GM19452 (cell line): ENCODE measurements at regions not wholly inside any gene's neighbourhood (a gene's known extent, or its start where the extent isn't known, plus 50 kb on each side); places are given as distances from the start of the nearest gene placed in this dataset.
"Not testable (repeated sequence)": the region's sequence is repeated elsewhere in the genome, so short reads cannot be mapped to it uniquely, and the experiment has no call there.

Source experiments
- ATAC-seq: cut with Tn5 transposase; IDR thresholded peaks from one replicate; pipeline ENCODE4 v1.9.1; 2021; ENCODE audit not compliant: unreplicated experiment

DNA sequence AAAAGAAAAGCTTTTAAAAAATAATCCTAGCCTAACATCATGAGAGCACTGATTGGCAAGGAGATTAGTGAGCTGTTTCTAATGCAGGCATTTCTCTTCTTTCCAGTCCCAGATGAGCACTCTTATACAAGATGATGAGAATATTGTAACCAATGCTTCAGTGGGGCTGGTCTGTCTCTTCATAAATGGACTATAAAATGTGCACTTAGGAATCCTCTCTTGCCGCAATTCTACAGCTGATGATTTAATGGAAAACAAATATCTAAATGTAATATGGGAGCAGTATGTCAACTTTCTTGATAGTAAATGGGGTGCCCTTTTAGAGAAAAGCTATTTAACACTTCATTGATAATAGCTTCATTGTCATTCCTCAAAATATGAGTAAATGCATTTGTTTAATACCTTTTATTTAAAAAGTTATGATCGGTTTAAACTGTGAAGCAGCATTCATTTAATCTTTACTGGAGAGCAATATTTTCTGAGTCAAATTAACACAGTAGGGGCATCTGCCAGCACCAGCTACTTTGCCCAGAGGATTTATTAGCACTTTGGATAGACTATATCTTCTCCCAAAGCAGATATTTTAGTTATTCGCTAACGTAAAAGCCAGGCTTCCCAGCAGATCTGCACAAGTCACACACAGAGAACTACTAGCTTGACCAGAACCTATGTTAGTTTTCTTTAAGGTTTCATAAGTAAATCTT is 985.9 kb downstream of the DIPK2A start:
- ATAC-seq = no peak

DNA sequence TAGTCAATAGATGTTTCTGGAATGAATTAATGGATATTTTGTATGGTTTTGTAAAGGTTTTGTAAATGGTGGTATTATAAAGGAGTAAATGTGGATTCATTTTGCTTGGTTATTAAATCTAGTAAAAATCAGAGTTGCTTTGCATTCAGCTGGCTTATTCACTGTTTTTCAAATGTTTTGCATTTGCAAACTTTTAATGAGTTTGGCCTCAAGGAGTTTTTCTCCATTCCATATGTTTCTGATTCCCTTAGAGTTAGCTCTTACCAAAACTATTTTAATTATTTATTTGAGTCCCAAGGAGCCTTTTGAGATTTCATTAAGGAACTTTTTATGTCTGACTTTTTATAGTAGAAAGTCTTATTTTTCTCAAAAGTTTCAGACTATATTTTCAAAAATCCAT is 992.2 kb downstream of the DIPK2A start:
- no peak for ATAC-seq

DNA sequence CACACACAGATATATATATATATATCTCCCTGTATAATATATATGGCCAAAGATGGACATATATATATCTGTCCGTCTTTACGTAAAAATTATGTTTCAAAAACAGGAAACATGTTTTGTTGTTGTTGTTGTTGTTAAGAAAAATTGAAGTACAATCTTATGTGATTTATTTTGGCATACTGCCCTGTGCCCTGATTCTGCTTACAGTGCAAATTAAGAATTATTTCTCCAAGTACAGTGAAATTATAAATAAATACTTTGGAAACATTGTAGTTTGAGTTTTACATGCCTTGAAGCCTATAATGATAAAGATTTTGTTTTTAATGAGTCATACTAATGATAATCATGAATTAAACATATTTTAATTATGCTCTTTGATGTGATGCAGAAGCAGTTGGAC is 994.9 kb downstream of the DIPK2A start:
- no peak for ATAC-seq

DNA sequence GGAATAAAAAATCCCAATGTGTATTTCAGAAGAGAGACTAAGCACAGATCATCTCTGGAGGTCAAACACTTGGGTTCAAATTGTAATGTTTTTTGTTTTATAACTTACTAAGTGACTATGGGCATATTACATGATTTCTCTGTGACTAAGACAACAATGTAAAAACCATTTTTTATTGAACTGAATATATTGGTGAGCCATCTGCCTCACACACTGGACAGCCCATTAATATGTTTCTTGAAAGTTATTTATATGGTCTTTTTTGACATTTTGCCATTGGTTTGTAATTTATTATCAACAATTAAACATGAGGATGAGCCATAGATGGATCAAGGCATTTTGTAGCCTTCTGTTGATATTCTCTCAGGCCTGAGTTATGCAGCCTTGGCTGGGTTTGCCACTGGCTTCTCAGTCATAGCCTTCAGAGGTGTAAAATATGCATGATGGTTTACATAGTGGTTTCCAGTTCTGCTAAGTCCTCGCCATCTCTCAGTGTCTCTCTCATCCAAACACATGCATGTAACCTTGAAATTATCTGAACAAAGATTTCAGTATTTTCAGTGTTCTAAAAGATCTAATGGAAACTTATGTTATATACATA is 997.2 kb downstream of the DIPK2A start:
- no peak for ATAC-seq

DNA sequence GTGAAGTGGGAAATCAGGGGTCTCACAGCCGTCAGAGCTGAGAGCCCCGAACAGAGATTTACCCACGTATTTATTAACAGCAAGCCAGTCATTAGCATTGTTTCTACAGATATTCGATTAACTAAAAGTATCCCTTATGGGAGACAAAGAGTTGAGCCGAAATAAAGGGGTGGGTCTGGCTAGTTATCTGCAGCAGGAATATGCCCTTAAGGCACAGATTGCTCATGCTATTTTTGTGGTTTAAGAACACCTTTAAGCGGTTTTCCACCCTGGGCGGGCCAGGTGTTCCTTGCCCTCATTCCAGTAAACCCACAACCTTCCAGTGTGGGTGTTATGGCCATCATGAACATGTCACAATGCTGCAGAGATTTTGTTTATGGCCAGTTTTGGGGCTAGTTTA is 1012.9 kb downstream of the DIPK2A start:
- ATAC-seq = not testable (repeated sequence)

DNA sequence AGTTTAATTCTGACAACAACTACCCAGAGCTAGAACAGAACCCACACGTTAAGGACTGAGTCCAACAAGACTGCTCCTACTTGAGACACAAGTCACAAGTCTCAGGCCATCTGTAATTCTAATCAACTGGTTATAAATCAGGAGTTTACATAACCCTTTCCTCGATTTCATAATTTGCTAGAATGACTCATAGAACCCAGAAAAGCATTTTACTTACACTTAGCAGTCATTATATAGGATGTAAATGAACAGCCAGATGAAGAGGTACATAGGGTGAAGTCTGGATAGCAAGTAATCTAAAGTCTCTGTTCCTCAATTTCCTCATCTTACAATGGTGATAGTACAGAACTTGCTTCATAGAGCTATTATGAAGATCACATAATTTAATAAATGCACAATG is 1018.2 kb downstream of the DIPK2A start:
- ATAC-seq = no peak

DNA sequence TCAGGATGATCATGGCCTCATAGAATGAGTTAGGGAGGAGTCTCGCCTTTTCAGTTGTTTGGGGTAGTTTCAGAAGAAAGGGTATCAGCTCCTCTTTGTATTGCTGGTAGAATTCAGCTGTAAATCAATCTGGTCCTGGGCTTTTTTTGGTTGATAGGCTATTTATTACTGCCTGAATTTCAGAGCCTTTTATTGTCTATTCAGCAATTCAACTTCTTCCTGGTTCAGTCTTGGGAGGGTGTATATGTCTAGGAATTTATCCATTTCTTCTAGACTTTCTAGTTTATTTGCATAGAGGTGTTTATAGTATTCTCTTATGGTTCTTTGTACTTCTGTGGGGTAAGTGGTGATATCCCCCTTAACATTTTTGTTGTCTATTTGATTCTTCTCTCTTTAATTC is 1024.2 kb downstream of the DIPK2A start:
- ATAC-seq = no peak

DNA sequence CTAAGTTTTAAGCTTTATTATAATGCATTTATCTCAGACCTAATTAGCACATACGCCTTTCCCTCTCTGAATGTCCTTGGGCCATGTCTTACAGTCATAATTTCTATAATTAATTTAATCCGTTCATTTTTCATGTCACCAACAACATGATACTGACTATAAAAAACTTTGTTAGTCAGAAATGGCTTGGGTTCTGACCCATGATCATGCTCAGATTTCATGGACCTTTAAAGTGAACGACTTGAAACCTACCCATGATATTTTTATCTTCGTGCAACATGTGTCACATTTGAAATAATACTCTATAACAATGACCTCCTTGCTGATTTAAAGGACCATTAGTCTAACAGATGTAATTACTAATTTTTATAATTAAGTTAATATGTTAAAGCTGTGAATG is 1033.8 kb downstream of the DIPK2A start:
- no peak for ATAC-seq

DNA sequence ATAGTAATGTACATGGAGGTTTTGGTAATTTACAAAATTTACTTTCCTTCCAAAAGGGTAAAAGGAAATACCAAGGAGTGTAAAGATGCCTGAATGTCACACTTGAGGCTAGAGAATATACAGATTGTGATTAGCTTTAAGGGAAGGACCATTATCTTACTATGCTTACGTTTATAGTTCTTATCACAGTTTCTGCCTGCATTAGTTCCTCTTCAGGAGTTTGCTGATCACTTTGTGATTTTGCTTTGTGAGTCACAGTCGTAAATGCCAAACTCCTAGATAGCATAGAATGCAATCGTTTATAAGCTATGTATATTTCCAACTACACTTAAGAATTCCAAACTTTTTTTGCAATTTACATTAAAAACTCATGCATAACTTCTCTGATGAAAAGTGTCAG is 1034.6 kb downstream of the DIPK2A start:
- ATAC-seq = no peak

DNA sequence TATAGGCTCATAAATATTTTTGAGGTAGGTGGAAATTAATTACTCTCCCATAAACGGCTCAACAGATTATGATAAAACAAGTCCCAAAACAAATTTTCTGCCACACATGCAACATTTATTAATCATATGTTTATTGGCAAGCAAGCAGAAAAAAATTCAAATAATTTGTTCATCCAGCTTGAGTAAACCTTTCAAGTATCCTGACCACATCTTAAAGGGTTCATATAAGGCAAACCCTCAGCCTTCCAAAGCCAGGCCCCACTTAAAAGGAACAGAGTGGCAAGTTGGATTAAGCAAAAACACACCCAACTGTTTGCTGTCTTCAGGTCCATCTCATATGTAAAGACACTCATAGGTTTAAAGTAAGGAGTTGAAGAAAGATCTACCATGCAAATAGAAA is 1042.3 kb downstream of the DIPK2A start:
- no peak for ATAC-seq

DNA sequence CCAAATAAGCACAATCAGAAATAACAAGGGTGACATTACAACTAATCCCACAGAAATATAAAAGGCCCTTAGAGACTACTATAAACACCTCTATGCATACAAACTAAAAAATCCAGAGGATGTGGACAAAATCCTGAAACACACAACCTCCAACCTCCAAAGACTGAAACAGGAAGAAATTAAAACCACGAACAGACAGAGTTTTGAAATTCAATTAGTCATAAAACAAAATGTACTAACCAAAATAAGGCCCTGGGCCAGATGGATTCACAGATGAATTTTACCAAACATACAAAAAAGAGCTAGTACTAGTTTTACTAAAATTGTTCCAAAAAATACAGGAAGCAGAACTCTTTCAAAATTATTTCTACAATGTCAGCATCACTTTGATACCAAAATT is 1043.6 kb downstream of the DIPK2A start:
- ATAC-seq = no peak

DNA sequence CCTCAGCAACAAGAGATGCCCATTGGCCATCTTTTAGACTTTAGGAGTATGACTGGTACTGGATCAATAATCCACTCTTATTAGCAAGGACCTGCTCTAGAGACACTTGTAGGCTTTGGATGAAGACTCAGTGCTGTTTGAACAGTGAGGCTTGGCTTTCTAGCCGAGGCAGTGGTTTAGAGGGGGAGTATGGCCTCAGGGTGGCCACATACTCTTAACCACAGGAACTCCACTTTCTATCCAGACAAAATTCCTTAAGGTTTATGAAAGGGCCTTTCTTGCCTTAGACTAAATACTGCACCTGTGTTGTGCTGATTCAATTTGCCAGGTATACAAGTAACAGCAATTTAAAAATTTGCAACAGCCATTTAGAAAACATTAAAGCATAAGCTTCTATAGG is 1046.3 kb downstream of the DIPK2A start:
- ATAC-seq = no peak

DNA sequence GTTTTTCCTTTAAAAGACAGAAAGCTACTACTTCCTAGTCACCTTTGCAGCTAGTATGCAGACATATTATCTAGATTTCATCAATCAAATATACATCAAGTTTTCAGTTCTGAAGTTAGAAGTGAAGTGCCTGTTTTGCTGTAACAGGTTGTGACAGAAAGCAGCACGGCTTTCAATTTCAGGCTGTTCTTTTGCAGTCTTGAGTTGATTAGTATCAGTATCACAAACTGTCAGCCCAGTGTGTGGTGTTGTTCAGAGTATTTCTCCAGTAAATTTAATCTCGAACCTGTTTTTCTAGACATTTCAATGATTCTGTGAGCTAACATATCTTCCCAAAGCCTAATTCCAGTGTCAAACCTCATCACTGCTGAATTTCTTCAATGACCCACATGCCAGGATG is 1050.8 kb downstream of the DIPK2A start:
- no peak for ATAC-seq

DNA sequence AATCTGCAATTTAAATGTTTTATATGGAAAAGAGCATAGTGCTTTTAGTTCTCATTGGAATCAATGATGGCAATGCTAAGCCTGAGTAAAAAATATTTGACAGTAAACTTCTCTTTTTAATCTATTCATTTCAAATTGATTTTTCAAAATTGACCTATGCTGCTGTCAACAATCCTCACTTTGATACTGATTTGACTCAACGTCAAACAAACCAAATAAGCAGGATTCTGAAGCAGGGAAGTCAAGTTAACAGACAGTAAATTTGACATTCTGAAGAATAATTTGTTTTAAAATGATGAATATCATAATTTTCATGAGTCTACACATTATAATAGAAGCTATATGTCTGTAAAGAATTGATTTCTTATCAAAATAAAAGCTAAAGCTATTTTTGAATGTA is 1053.1 kb downstream of the DIPK2A start:
- ATAC-seq = no peak

DNA sequence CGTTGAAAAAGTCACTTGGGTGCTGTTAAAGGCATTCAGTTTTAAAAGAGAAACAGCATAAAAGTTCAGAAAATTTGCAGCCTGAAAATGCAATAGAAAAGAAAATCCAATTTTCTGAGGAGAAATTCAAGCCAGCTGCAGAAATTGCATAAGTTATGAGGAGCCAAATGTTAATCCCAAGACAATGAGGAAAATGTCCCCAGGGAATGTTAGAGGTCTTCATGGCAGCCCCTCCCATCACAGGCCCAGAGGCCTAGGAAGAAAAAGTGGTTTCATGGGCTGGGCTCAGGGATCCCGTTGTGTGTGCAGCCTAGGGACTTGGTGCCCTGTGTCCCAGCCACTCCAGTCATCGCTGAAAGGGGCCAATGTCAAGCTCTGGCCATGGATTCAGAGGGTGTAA is 1055.6 kb downstream of the DIPK2A start:
- not testable (repeated sequence) for ATAC-seq

DNA sequence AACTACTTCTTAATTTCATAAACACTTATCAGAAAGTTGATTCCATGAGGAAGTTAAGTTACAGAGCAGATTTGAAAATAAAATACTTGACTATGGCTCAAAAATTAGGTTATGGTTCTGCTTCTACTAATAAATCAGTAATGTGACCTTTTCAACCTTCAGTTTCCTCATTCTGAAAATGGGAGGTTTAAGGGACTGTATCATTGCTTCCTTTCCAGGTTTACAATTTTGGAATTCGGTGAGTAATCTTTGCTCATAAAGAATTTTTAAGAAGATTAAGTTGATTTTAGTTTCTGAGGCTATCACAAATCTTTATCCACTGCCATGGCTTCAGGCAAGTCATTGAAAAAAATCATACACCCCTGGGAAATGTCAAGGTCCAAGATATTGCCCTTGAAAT is 1061.2 kb downstream of the DIPK2A start:
- ATAC-seq = no peak

DNA sequence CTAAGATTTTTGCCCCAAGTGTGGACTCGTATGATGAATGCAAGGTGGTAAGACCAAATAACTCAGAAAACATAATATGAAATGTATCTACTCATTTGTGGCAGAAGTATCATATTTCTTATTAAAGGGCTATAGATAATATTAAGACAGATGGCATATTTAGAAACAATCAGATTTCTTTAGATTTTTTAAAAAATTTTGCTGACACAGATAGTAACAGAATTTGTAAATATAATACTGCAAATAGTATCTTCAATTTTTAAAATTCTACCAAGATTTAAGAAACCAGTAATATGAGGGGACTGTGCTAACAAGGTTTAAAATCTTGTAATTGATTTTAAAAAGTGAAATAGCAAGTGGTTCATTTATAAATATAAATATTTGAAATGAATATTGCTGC is 1064.1 kb downstream of the DIPK2A start:
- no peak for ATAC-seq

DNA sequence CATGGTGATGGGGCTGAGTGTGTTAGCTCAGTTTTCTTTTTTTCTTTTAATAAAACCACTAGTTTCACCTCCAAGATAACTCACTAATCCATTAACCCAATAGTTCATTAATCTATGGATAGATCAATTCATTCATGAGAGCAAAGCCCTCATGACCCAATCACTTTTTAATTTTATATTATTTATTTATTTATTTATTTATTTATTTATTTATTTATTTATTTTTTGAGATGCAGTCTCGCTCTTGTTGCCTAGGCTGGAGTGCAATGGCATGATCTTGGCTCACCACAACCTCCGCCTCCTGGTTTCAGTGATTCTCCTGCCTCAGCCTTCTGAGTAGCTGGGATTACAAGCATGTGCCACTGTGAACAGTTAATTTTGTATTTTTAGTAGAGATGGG is 1082.4 kb downstream of the DIPK2A start:
- ATAC-seq = not testable (repeated sequence)

DNA sequence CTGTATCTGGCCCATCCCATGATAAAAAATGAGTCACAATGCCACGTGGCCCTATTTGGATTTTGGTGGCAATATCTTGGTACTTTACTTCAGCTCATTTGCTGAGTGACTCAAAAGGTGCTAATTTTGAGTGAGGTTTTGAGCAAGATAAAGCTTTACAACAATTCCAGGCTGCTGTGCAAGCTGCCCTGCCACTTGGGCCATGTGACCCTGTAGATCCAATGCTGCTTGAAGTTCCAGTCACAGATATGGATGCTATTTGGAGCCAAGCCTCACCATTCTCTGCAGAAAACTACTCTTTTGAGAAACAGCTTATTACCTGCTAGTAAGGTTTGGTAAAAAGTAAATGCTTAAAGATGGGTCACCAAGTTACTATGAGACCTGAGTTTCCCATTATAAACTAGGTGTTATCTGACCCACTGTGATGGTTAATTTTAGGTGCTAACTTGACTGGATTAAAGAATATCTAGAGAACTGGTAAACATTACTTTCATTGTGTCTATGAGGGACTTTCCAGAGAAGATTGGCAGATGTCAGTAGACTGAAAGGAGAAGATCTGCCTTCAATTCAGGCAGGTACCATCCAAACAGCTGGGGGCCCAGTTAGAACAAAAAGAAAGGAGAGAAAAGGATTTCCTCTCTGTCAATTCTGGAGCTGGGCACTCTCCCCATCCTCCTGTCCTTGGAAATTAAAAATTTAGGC is 1083.9 kb downstream of the DIPK2A start:
- ATAC-seq = no peak

DNA sequence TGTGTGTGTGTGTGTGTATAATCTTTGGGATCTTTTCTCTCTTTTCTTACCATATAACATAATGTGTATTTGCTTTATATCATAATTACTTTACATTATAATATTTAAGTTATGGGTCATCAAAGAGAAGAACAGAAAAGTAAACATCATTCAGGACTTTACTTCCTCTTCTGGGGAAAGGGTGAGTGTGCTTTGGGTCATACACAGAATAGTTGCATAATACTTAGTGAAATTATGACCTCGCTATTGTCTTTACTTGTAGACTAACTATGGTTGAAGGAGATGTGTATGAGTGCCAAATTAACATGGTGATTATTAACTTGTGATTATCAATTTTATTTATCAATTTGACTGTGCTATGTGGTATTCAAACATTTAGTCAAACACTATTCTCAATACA is 1086.9 kb downstream of the DIPK2A start:
- ATAC-seq = no peak

DNA sequence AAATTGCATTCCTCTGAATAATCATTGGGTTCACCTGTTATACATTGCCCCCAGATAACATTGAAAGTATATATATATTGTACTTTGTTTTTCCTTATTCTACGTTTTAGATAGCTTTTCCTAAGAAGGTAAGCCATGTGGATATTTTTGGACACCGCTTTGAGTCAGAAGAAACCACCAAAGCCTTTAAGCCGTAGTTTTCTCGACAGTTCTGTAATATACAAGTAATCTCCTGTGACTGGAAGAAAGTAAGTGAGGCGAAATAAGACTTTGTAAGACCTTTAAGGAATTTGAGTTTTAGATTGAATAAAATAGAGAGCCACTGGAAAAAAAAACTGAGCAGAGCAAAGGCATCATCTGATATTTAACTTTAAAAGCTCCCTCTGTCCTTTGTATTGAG is 1092.0 kb downstream of the DIPK2A start:
- no peak for ATAC-seq

DNA sequence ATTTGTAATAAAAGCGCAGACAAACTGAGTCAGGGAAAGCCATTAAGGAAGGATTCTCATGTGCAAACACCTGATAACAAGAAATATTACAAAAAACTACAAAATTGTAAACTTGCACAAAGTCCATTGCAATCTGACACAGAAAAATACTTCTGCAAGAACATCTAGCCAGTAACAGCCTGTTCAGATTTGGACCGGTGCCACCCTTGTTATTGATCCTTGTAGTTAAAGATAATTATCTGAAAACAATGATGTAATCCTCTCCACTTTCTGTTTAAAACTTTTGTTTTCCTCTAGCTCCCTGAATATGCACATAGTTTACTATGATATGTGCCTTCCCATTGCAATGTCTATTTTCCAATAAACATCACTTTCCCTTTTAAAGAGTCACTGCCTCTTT is 1090.2 kb downstream of the PLOD2 start:
- no peak for ATAC-seq

DNA sequence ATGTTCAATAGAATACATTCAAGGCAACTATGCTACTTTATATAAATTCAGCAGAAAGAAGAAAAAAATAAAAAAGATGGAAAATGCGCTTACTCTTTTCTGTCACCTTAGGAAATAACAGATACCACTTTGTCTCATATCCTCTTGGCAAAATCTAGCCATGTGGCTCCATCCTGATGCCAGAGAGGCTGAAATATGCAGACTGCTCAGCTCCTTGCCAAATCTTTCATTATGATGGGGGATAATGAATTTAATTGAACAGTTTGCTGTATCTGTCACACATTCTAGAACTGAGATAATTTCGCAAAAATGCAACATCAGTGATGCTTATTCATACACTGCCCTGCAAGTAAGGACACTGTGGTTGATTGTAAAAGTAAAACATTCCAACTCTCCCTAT is 1081.5 kb downstream of the PLOD2 start:
- ATAC-seq = no peak
